IMR-90 (cell line): ENCODE measurements at regions not wholly inside any gene's neighbourhood (a gene's known extent, or its start where the extent isn't known, plus 50 kb on each side); places are given as distances from the start of the nearest gene placed in this dataset.

Source experiments
- ATAC-seq: fragments of 200-7000 bp; cut with Tn5 transposase; 2 replicates; pipeline ENCODE4 v1.9.1; 2020; ENCODE audit warnings: low read depth, mild to moderate bottlenecking, moderate library complexity
- BruUV-seq: library from RNA; stranded (reverse); fragments of 400-500 nt; replicated peaks from 2 replicates; lab custom pipeline; 2021; lab: Mats Ljungman, UMichigan
- CTCF ChIA-PET: fragments of 300-600 bp; formaldehyde crosslinking; extraction: SDS; loops from one replicate; lab custom pipeline; 2021; ENCODE audit warnings: antibody characterized with exemption; lab: Yijun Ruan, JAX
- POLR2A ChIA-PET: fragments of 300-600 bp; sonication (Branson Sonifier 250); formaldehyde crosslinking; loops from one replicate; lab custom pipeline; 2022; ENCODE audit warnings: antibody characterized with exemption; ENCODE audit not compliant: unreplicated experiment; lab: Charles Lee
- DNase-seq: peaks from one replicate; pipeline ENCODE4 v3.0.0; 2013
- H2AFZ ChIP-seq: replicated peaks from 2 replicates; pipeline ENCODE3; 2013; ENCODE audit warnings: low read length, mild to moderate bottlenecking; ENCODE audit not compliant: poor library complexity
- H2AK5ac ChIP-seq: 2 replicates; pipeline ENCODE4 v1.6.1; 2013; ENCODE audit warnings: low read depth, low read length, inconsistent platforms
- H2AK9ac ChIP-seq: replicated peaks from 2 replicates; pipeline ENCODE3; 2013; ENCODE audit warnings: mild to moderate bottlenecking, low read depth, low read length, moderate library complexity; ENCODE audit not compliant: poor library complexity
- H2BK120ac ChIP-seq: 2 replicates; pipeline ENCODE4 v1.6.1; 2013; ENCODE audit warnings: low read depth, low read length, inconsistent platforms
- H2BK15ac ChIP-seq: 3 replicates; pipeline ENCODE4 v1.6.1; 2013; ENCODE audit warnings: low read depth, low read length, inconsistent platforms
- H2BK20ac ChIP-seq: 2 replicates; pipeline ENCODE4 v1.6.1; 2013; ENCODE audit warnings: low read depth, mild to moderate bottlenecking, inconsistent platforms, low read length, moderate library complexity
- H2BK5ac ChIP-seq: 2 replicates; pipeline ENCODE4 v1.6.1; 2013; ENCODE audit warnings: mild to moderate bottlenecking, low read depth, low read length, inconsistent platforms; ENCODE audit not compliant: poor library complexity, severe bottlenecking
- H3K14ac ChIP-seq: replicated peaks from 2 replicates; pipeline ENCODE4 v1.6.1; 2013; ENCODE audit warnings: low read depth, low read length, inconsistent platforms
- H3K18ac ChIP-seq: 2 replicates; pipeline ENCODE4 v1.6.1; 2013; ENCODE audit warnings: low read depth, low read length, control low read depth
- H3K23ac ChIP-seq: 2 replicates; pipeline ENCODE4 v1.6.1; 2013; ENCODE audit warnings: low read depth, low read length, inconsistent platforms
- H3K27ac ChIP-seq: 2 replicates; pipeline ENCODE4 v1.5.1; 2013; ENCODE audit warnings: mild to moderate bottlenecking, control low read depth, low read length; ENCODE audit not compliant: insufficient read depth
- H3K27me3 ChIP-seq: 2 replicates; pipeline ENCODE4 v1.6.1; 2013; ENCODE audit warnings: low read length; ENCODE audit not compliant: control insufficient read depth, insufficient read depth
- H3K36me3 ChIP-seq: 2 replicates; pipeline ENCODE4 v1.6.1; 2013; ENCODE audit warnings: low read length, mixed read lengths; ENCODE audit not compliant: control insufficient read depth, insufficient read depth
- H3K4ac ChIP-seq: 2 replicates; pipeline ENCODE4 v1.6.1; 2013; ENCODE audit warnings: low read depth, low read length, inconsistent platforms
- H3K4me1 ChIP-seq: 2 replicates; pipeline ENCODE4 v1.6.1; 2013; ENCODE audit warnings: low read length, mixed read lengths; ENCODE audit not compliant: control insufficient read depth, insufficient read depth
- H3K4me2 ChIP-seq: 2 replicates; pipeline ENCODE4 v1.6.1; 2013; ENCODE audit warnings: low read depth, mild to moderate bottlenecking, control low read depth, low read length, moderate library complexity
- H3K4me3 ChIP-seq: 2 replicates; pipeline ENCODE4 v1.5.1; 2013; ENCODE audit warnings: low read depth, mild to moderate bottlenecking, control low read depth, low read length, moderate library complexity; ENCODE audit not compliant: insufficient read depth
- H3K56ac ChIP-seq: 2 replicates; pipeline ENCODE4 v1.6.1; 2013; ENCODE audit warnings: low read length, inconsistent platforms; ENCODE audit not compliant: insufficient read depth; ENCODE audit errors: extremely low read depth
- H3K79me1 ChIP-seq, 2 experiments: 2 replicates each; pipeline ENCODE4 v1.6.1; 2013; ENCODE audit warnings: low read length in 2 of 2, inconsistent platforms in 1 of 2, low read depth in 1 of 2
- H3K9ac ChIP-seq: 2 replicates; pipeline ENCODE4 v1.6.1; 2013; ENCODE audit warnings: low read depth, low read length, control low read depth
- H3K9me1 ChIP-seq: 2 replicates; pipeline ENCODE4 v1.6.1; 2013; ENCODE audit warnings: low read length, inconsistent platforms; ENCODE audit not compliant: insufficient read depth
- H3K9me3 ChIP-seq: 2 replicates; pipeline ENCODE4 v1.6.1; 2013; ENCODE audit warnings: low read length; ENCODE audit not compliant: control insufficient read depth, insufficient read depth
- H4K20me1 ChIP-seq: 2 replicates; pipeline ENCODE4 v1.6.1; 2013; ENCODE audit warnings: low read length, inconsistent platforms; ENCODE audit not compliant: insufficient read depth
- H4K5ac ChIP-seq: 2 replicates; pipeline ENCODE4 v1.6.1; 2013; ENCODE audit warnings: mild to moderate bottlenecking, low read depth, low read length, control low read depth
- H4K8ac ChIP-seq, 2 experiments: 2 replicates each; pipeline ENCODE4 v1.6.1; 2013; ENCODE audit warnings: low read depth in 2 of 2, low read length in 2 of 2, control low read depth in 1 of 2, inconsistent platforms in 1 of 2
- H4K91ac ChIP-seq: 2 replicates; pipeline ENCODE4 v1.6.1; 2013; ENCODE audit warnings: low read depth, low read length, inconsistent platforms; ENCODE audit not compliant: insufficient read depth
- BHLHE40 ChIP-seq: fragments of 150-350 bp; IDR thresholded peaks from 2 replicates; pipeline ENCODE4 v1.6.1; 2016; ENCODE audit warnings: mild to moderate bottlenecking, low read depth, low read length
- CHD1 ChIP-seq: IDR thresholded peaks from 2 replicates; pipeline ENCODE4 v1.6.1; 2012; ENCODE audit warnings: low read depth, low read length, improper control_type of control experiment
- FOS ChIP-seq: fragments of 150-350 bp; IDR thresholded peaks from 2 replicates; pipeline ENCODE4 v1.6.1; 2016; ENCODE audit warnings: low read depth, low read length
- MAFK ChIP-seq: IDR thresholded peaks from 2 replicates; pipeline ENCODE4 v1.6.1; 2012; ENCODE audit warnings: low read depth, low read length, improper control_type of control experiment
- MAZ ChIP-seq: IDR thresholded peaks from 2 replicates; pipeline ENCODE4 v1.6.1; 2012; ENCODE audit warnings: low read depth, mild to moderate bottlenecking, low read length, improper control_type of control experiment, moderate library complexity, borderline replicate concordance
- MXI1 ChIP-seq: IDR thresholded peaks from 2 replicates; pipeline ENCODE4 v1.6.1; 2012; ENCODE audit warnings: low read depth, mild to moderate bottlenecking, low read length, moderate library complexity, borderline replicate concordance
- RAD21 ChIP-seq: IDR thresholded peaks from 2 replicates; pipeline ENCODE4 v1.6.1; 2012; ENCODE audit warnings: low read length, improper control_type of control experiment
- RCOR1 ChIP-seq: IDR thresholded peaks from 2 replicates; pipeline ENCODE4 v1.6.1; 2012; ENCODE audit warnings: mild to moderate bottlenecking, low read length, improper control_type of control experiment; ENCODE audit not compliant: insufficient replicate concordance
- SMC3 ChIP-seq: fragments of 150-350 bp; IDR thresholded peaks from 2 replicates; pipeline ENCODE4 v1.6.1; 2016; ENCODE audit warnings: low read depth, mild to moderate bottlenecking, antibody characterized with exemption, low read length, moderate library complexity
- WGBS, 2 experiments: methylation state at CpG; one replicate each; pipeline versions ENCODE4 v1.1.5 to v1.1.7; 2013; ENCODE audit warnings: missing lambda C conversion rate in 2 of 2; ENCODE audit not compliant: insufficient read length in 1 of 2; ENCODE audit errors: extremely low coverage in 2 of 2; 5-methylcytosine and 5-hydroxymethylcytosine counted together
- dilution Hi-C: fragments of 300-500 bp; cut with HindIII; formaldehyde crosslinking; loops from one replicate; pipeline ENCODE4 v1.14.3; 2018; ENCODE audit warnings: low sequenced_read_pairs; ENCODE audit not compliant: unreplicated experiment
- in situ Hi-C: fragments of 300-500 bp; cut with MboI; formaldehyde crosslinking; loops from 3 replicates; pipeline ENCODE4 v1.14.3; 2019; ENCODE audit warnings: low sequenced_read_pairs, inconsistent platforms, mixed read lengths
- intact Hi-C: fragments of 100-400 bp; cut with micrococcal nuclease; formaldehyde crosslinking; loops from 2 replicates; pipeline ENCODE4 v1.10.0; 2022
- TF ChIP-seq, protein P1 (sequence below): fragments of 150-350 bp; IDR thresholded peaks from 2 replicates; pipeline ENCODE4 v1.6.1; 2016; ENCODE audit warnings: low read depth, mild to moderate bottlenecking, low read length, moderate library complexity, borderline replicate concordance
- TF ChIP-seq, protein P2 (sequence below): conservative IDR thresholded peaks from 2 replicates; pipeline ENCODE4 v1.5.1; 2012; ENCODE audit warnings: mild to moderate bottlenecking, low read depth, low read length, improper control_type of control experiment
- TF ChIP-seq, protein P3 (sequence below): fragments of 150-350 bp; IDR thresholded peaks from 2 replicates; pipeline ENCODE4 v1.6.1; 2017; ENCODE audit warnings: mild to moderate bottlenecking, antibody characterized with exemption, low read length, low read depth

DNA sequence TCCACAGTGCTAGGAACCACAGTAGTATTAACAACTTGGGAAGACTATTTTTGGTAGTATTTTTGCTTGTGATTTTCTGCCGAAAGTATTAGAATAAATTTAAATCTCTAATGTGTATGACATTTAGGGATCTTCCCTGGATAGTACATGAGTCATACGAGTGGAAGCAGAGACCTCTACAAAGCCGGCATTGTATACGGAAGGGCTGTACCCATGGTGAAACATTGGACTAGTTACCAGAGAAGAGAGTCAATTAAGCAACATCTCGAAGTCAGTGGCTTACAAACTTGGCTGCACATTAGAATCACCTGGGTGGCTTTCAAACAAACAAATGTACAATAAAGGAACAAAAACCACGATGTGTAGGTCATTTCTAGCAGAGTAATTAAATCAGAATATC, 1131.7 kb upstream of the LRRTM1 start:
- H4K20me1 ChIP-seq, result no peaks in the 10 kb centered on the region
- no peak overlapping the region for H2AFZ ChIP-seq
- H3K4ac ChIP-seq, result no peak overlapping the region
- H2BK120ac ChIP-seq, result no peak overlapping the region
- DNase-seq (no peak), ATAC-seq (no peak)
- CTCF ChIA-PET, result no interaction called here
- no peak overlapping the region for H3K27ac ChIP-seq
- H3K4me3 ChIP-seq, result no peak overlapping the region
- no peaks in the 10 kb centered on the region for H3K79me1 ChIP-seq
- no peaks in the 10 kb centered on the region for H3K27me3 ChIP-seq
- no peaks in the 10 kb centered on the region for H3K36me3 ChIP-seq
- no peak overlapping the region for H2BK20ac ChIP-seq
- intact Hi-C loops, result no loop called here
- 80% methylated on average over 1 of the region's 6 CpGs; no CpG with 5 or more reads in 1 of the 2 experiments for WGBS, 2 experiments
- TF ChIP-seq SMC3 (no peak), FOS (no peak), MAFK (no peak), RAD21 (no peak), MXI1 (no peak), RCOR1 (no peak), BHLHE40 (no peak), MAZ (no peak), CHD1 (no peak)
- TF ChIP-seq, protein P1, sequence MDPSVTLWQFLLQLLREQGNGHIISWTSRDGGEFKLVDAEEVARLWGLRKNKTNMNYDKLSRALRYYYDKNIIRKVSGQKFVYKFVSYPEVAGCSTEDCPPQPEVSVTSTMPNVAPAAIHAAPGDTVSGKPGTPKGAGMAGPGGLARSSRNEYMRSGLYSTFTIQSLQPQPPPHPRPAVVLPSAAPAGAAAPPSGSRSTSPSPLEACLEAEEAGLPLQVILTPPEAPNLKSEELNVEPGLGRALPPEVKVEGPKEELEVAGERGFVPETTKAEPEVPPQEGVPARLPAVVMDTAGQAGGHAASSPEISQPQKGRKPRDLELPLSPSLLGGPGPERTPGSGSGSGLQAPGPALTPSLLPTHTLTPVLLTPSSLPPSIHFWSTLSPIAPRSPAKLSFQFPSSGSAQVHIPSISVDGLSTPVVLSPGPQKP, result no peak
- TF ChIP-seq, protein P2, sequence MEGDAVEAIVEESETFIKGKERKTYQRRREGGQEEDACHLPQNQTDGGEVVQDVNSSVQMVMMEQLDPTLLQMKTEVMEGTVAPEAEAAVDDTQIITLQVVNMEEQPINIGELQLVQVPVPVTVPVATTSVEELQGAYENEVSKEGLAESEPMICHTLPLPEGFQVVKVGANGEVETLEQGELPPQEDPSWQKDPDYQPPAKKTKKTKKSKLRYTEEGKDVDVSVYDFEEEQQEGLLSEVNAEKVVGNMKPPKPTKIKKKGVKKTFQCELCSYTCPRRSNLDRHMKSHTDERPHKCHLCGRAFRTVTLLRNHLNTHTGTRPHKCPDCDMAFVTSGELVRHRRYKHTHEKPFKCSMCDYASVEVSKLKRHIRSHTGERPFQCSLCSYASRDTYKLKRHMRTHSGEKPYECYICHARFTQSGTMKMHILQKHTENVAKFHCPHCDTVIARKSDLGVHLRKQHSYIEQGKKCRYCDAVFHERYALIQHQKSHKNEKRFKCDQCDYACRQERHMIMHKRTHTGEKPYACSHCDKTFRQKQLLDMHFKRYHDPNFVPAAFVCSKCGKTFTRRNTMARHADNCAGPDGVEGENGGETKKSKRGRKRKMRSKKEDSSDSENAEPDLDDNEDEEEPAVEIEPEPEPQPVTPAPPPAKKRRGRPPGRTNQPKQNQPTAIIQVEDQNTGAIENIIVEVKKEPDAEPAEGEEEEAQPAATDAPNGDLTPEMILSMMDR, result no peak
- TF ChIP-seq, protein P3, sequence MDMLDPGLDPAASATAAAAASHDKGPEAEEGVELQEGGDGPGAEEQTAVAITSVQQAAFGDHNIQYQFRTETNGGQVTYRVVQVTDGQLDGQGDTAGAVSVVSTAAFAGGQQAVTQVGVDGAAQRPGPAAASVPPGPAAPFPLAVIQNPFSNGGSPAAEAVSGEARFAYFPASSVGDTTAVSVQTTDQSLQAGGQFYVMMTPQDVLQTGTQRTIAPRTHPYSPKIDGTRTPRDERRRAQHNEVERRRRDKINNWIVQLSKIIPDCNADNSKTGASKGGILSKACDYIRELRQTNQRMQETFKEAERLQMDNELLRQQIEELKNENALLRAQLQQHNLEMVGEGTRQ, result no peak
- dilution Hi-C loops, result no loop called here
- H2AK5ac ChIP-seq, result no peak overlapping the region
- no peak overlapping the region for H3K18ac ChIP-seq
- H4K5ac ChIP-seq, result no peak overlapping the region
- no peak overlapping the region for H3K9ac ChIP-seq
- 0 out of 2 replicates have a peak, but pooled peaks cover 1% of the 10 kb centered on the region for H3K9me3 ChIP-seq
- no peak overlapping the region for H3K14ac ChIP-seq
- no peak overlapping the region for H3K4me2 ChIP-seq
- H3K9me1 ChIP-seq, result no peaks in the 10 kb centered on the region
- H2BK15ac ChIP-seq, result no peak overlapping the region
- H3K56ac ChIP-seq, result no peak overlapping the region
- POLR2A ChIA-PET, result no interaction called here
- in situ Hi-C loops, result no loop called here
- no peaks in the 10 kb centered on the region for H3K4me1 ChIP-seq
- no peak overlapping the region for H2BK5ac ChIP-seq
- no TSS peak for BruUV-seq
- no peak overlapping the region for H2AK9ac ChIP-seq
- no peak overlapping the region for H3K23ac ChIP-seq
- H4K8ac ChIP-seq, result no peak overlapping the region
- no peak overlapping the region for H4K91ac ChIP-seq
